ENCODE measurements at regions not wholly inside any gene's neighbourhood (a gene's known extent, or its start where the extent isn't known, plus 50 kb on each side); places are given as distances from the start of the nearest gene placed in this dataset.

- TF ChIP-seq POLR2AphosphoS5 (IDR thresholded peaks at IDR 0.05; ENCODE audit: low read depth, low read length) (no peak), POLR2A (IDR thresholded peaks at IDR 0.05; ENCODE audit: low read depth, low read length) (no peak)
These were observed 542.5 kb downstream of the GATA3 start for GRCh38 chr10:8596929-8597472.
